T1000 (cell line): ENCODE measurements at regions not wholly inside any gene's neighbourhood (a gene's known extent, or its start where the extent isn't known, plus 50 kb on each side); places are given as distances from the start of the nearest gene placed in this dataset.

Experiments
- DNase-seq: peaks from one replicate; lab custom pipeline; 2025; ENCODE audit warnings: mixed read lengths; lab: John Stamatoyannopoulos, UW

GRCh38 chr5:73374520-73375190 is 73.9 kb downstream of the FOXD1 start:
- no peak for DNase-seq

GRCh38 chr5:73373814-73374510 is 74.6 kb downstream of the FOXD1 start:
- DNase-seq = no peak

GRCh38 chr5:73370640-73371583 is 77.7 kb downstream of the FOXD1 start:
- peak; percentile 48 for DNase-seq

GRCh38 chr5:73370095-73370494 is 78.5 kb downstream of the FOXD1 start:
- no peak for DNase-seq

- no peak for DNase-seq
Observed at GRCh38 chr5:73369278-73369677, 79.3 kb downstream of the FOXD1 start.

GRCh38 chr5:73367650-73368049 is 80.9 kb downstream of the FOXD1 start:
- no peak for DNase-seq

- no peak for DNase-seq
Observed at GRCh38 chr5:73365990-73366667, 82.4 kb downstream of the FOXD1 start.

- peak; percentile 29 for DNase-seq
Observed at GRCh38 chr5:73365301-73365853, 83.2 kb downstream of the FOXD1 start.

- DNase-seq = no peak
Observed at GRCh38 chr5:73363911-73364730, 84.5 kb downstream of the FOXD1 start.

- DNase-seq = no peak
Observed at GRCh38 chr5:73359395-73359794, 89.2 kb downstream of the FOXD1 start.

- DNase-seq = no peak
Observed at GRCh38 chr5:73358366-73358765, 90.2 kb downstream of the FOXD1 start.

- DNase-seq = no peak
Observed at GRCh38 chr5:73357576-73357975, 91.0 kb downstream of the FOXD1 start.

GRCh38 chr5:73355108-73355507 is 93.5 kb downstream of the FOXD1 start:
- DNase-seq = no peak

- no peak for DNase-seq
Observed at GRCh38 chr5:73354406-73354805, 94.2 kb downstream of the FOXD1 start.

GRCh38 chr5:73352649-73353230 is 95.8 kb downstream of the FOXD1 start:
- no peak for DNase-seq

GRCh38 chr5:73352243-73352642 is 96.3 kb downstream of the FOXD1 start:
- DNase-seq = no peak

GRCh38 chr5:73351593-73351992 is 97.0 kb downstream of the FOXD1 start:
- no peak for DNase-seq

- DNase-seq = no peak
Observed at GRCh38 chr5:73346878-73347408, 101.6 kb downstream of the FOXD1 start.

- no peak for DNase-seq
Observed at GRCh38 chr5:73344835-73345234, 103.7 kb downstream of the FOXD1 start.

GRCh38 chr5:73339711-73340110 is 108.9 kb downstream of the FOXD1 start:
- no peak for DNase-seq
